H9 (cell line): ENCODE measurements at regions not wholly inside any gene's neighbourhood (a gene's known extent, or its start where the extent isn't known, plus 50 kb on each side); places are given as distances from the start of the nearest gene placed in this dataset.

Experiments used
- DNase-seq: peaks from one replicate; pipeline ENCODE4 v3.0.0-alpha.2; 2017
- H2AFZ ChIP-seq: one replicate; pipeline ENCODE4 v1.6.1; 2013; ENCODE audit warnings: mild to moderate bottlenecking, low read length, control low read depth, moderate library complexity
- H2AK5ac ChIP-seq: 2 replicates; pipeline ENCODE4 v1.6.1; 2013; ENCODE audit warnings: low read length, control low read depth, mixed read lengths; ENCODE audit not compliant: insufficient read length
- H2BK120ac ChIP-seq: one replicate; pipeline ENCODE4 v1.6.1; 2013; ENCODE audit warnings: low read depth, mild to moderate bottlenecking, low read length, control low read depth, inconsistent platforms; ENCODE audit not compliant: poor library complexity, severe bottlenecking
- H2BK12ac ChIP-seq: 2 replicates; pipeline ENCODE4 v1.6.1; 2013; ENCODE audit warnings: low read length, control low read depth, mixed read lengths, low read depth; ENCODE audit not compliant: insufficient read length
- H2BK15ac ChIP-seq: 2 replicates; pipeline ENCODE4 v1.6.1; 2013; ENCODE audit warnings: low read depth, low read length, control low read depth
- H2BK20ac ChIP-seq: one replicate; pipeline ENCODE4 v1.6.1; 2013; ENCODE audit warnings: low read depth, mild to moderate bottlenecking, low read length, control low read depth, inconsistent platforms; ENCODE audit not compliant: poor library complexity, severe bottlenecking
- H2BK5ac ChIP-seq: 2 replicates; pipeline ENCODE4 v1.6.1; 2013; ENCODE audit warnings: low read length, control low read depth, mixed read lengths; ENCODE audit not compliant: insufficient read length
- H3K14ac ChIP-seq: 2 replicates; pipeline ENCODE4 v1.6.1; 2013; ENCODE audit warnings: low read length, control low read depth; ENCODE audit not compliant: insufficient read depth
- H3K18ac ChIP-seq: 2 replicates; pipeline ENCODE4 v1.6.1; 2013; ENCODE audit warnings: low read depth, mild to moderate bottlenecking, mixed read lengths, low read length, control low read depth; ENCODE audit not compliant: insufficient read length
- H3K23ac ChIP-seq: 2 replicates; pipeline ENCODE4 v1.6.1; 2013; ENCODE audit warnings: low read length, control low read depth, mixed read lengths, low read depth; ENCODE audit not compliant: insufficient read length
- H3K23me2 ChIP-seq: 2 replicates; pipeline ENCODE4 v1.6.1; 2013; ENCODE audit warnings: low read depth, mild to moderate bottlenecking, mixed read lengths, low read length, control low read depth; ENCODE audit not compliant: insufficient read length, poor library complexity, severe bottlenecking
- H3K27ac ChIP-seq: 2 replicates; pipeline ENCODE4 v1.5.1; 2013; ENCODE audit warnings: low read length, control low read depth, mixed read lengths, low read depth; ENCODE audit not compliant: insufficient read length
- H3K27me3 ChIP-seq: 2 replicates; pipeline ENCODE4 v1.6.1; 2013; ENCODE audit warnings: low read length, control low read depth, inconsistent platforms; ENCODE audit not compliant: insufficient read depth
- H3K4ac ChIP-seq: 2 replicates; pipeline ENCODE4 v1.6.1; 2013; ENCODE audit warnings: low read depth, mild to moderate bottlenecking, control low read depth, inconsistent platforms, low read length, moderate library complexity
- H3K4me1 ChIP-seq: 2 replicates; pipeline ENCODE4 v1.6.1; 2013; ENCODE audit warnings: low read length, control low read depth, inconsistent platforms; ENCODE audit not compliant: insufficient read depth
- H3K4me2 ChIP-seq: 2 replicates; pipeline ENCODE4 v1.6.1; 2013; ENCODE audit warnings: low read length, control low read depth, mixed read lengths; ENCODE audit not compliant: insufficient read length, insufficient read depth
- H3K56ac ChIP-seq: 2 replicates; pipeline ENCODE4 v1.6.1; 2013; ENCODE audit warnings: low read depth, mild to moderate bottlenecking, mixed read lengths, low read length, control low read depth; ENCODE audit not compliant: insufficient read length
- H3K79me1 ChIP-seq: 2 replicates; pipeline ENCODE4 v1.6.1; 2013; ENCODE audit warnings: low read depth, mild to moderate bottlenecking, moderate library complexity, low read length, control low read depth, inconsistent platforms; ENCODE audit not compliant: insufficient read depth, poor library complexity, severe bottlenecking
- H3K79me2 ChIP-seq: 2 replicates; pipeline ENCODE4 v1.6.1; 2013; ENCODE audit warnings: low read length, control low read depth, inconsistent platforms; ENCODE audit not compliant: insufficient read depth
- H3K9ac ChIP-seq: 2 replicates; pipeline ENCODE4 v1.6.1; 2013; ENCODE audit warnings: low read length, control low read depth, mixed read lengths; ENCODE audit not compliant: insufficient read length; ENCODE audit errors: extremely low read depth
- H3K9me3 ChIP-seq: one replicate; pipeline ENCODE4 v1.6.1; 2013; ENCODE audit warnings: low read depth, low read length, inconsistent platforms; ENCODE audit not compliant: control insufficient read depth
- H3T11ph ChIP-seq: one replicate; pipeline ENCODE4 v1.6.1; 2013; ENCODE audit warnings: mild to moderate bottlenecking, low read length, control low read depth, inconsistent platforms
- H4K20me1 ChIP-seq: one replicate; pipeline ENCODE4 v1.6.1; 2013; ENCODE audit not compliant: control insufficient read depth, insufficient read length, insufficient read depth
- H4K5ac ChIP-seq: 2 replicates; pipeline ENCODE4 v1.6.1; 2013; ENCODE audit warnings: low read depth, mild to moderate bottlenecking, mixed read lengths, low read length, control low read depth; ENCODE audit not compliant: insufficient read length
- H4K8ac ChIP-seq: replicated peaks from 2 replicates; pipeline ENCODE4 v1.6.1; 2013; ENCODE audit warnings: low read length, control low read depth, mixed read lengths, low read depth; ENCODE audit not compliant: insufficient read length
- H4K91ac ChIP-seq: 2 replicates; pipeline ENCODE4 v1.6.1; 2013; ENCODE audit warnings: low read depth, mild to moderate bottlenecking, moderate library complexity, mixed read lengths, low read length, control low read depth; ENCODE audit not compliant: insufficient read length
- H3K27ac Mint-ChIP-seq, 3 experiments: 2 replicates in 2 of 3; 3 replicates in 1 of 3; pipeline ENCODE4 v1.8.0; 2020 to 2021; ENCODE audit warnings: mixed read lengths in 3 of 3, mild to moderate bottlenecking in 1 of 3, moderate library complexity in 1 of 3
- H3K27me3 Mint-ChIP-seq: 2 replicates; pipeline ENCODE4 v1.8.0; 2021; ENCODE audit warnings: low read depth, mild to moderate bottlenecking, moderate library complexity, mixed read lengths
- H3K36me3 Mint-ChIP-seq, 3 experiments: 2 replicates in 2 of 3; 3 replicates in 1 of 3; pipeline ENCODE4 v1.8.0; 2020 to 2021; ENCODE audit warnings: low read depth in 3 of 3, mixed read lengths in 3 of 3; ENCODE audit not compliant: insufficient read depth in 1 of 3
- H3K4me1 Mint-ChIP-seq, 2 experiments: 2 replicates each; pipeline ENCODE4 v1.8.0; 2020; ENCODE audit warnings: mixed read lengths in 2 of 2
- H3K4me3 Mint-ChIP-seq, 2 experiments: 2 replicates in 1 of 2; 3 replicates in 1 of 2; pipeline ENCODE4 v1.8.0; 2020 to 2021; ENCODE audit warnings: mild to moderate bottlenecking in 2 of 2, mixed read lengths in 2 of 2, moderate library complexity in 1 of 2
- H3K9me3 Mint-ChIP-seq, 2 experiments: 2 replicates in 1 of 2; 3 replicates in 1 of 2; pipeline ENCODE4 v1.8.0; 2020; ENCODE audit warnings: mild to moderate bottlenecking in 2 of 2, mixed read lengths in 2 of 2, moderate library complexity in 1 of 2
- CTCF ChIP-seq: fragments of 200-600 bp; sonication (generic); conservative IDR thresholded peaks from 3 replicates; pipeline ENCODE4 v1.8.0; 2021; ENCODE audit warnings: antibody characterized with exemption, mild to moderate bottlenecking
- WGBS: extraction: QIAGEN DNeasy Blood & Tissue Kit; methylation state at CpG from one replicate; pipeline ENCODE4 v1.1.7; 2013; ENCODE audit warnings: missing lambda C conversion rate, low lambda C conversion rate, mixed read lengths; ENCODE audit not compliant: insufficient read length; ENCODE audit errors: extremely low coverage; 5-methylcytosine and 5-hydroxymethylcytosine counted together

GRCh38 chr20:40393197-40394079 is 295.6 kb downstream of the MAFB start:
- Histone ChIP-seq H3K23ac (no peak overlapping the region), H4K8ac (no peak overlapping the region), H2BK5ac (no peak overlapping the region), H3K9ac (no peak overlapping the region), H3K4ac (no peak overlapping the region), H3K79me1 (no peaks in the 10 kb centered on the region), H3K14ac (no peak overlapping the region), H3K4me1 (peaks cover 2% of the 10 kb centered on the region; the same call in 1 of the 2 replicates), H3K4me2 (no peak overlapping the region), H3K56ac (no peak overlapping the region), H3K23me2 (no peaks in the 10 kb centered on the region), H3K9me3 (no peaks in the 10 kb centered on the region), H3K18ac (no peak overlapping the region), H2AFZ (no peak overlapping the region), H3T11ph (no peak overlapping the region), H2BK15ac (no peak overlapping the region), H2BK20ac (no peak overlapping the region), H2BK12ac (no peak overlapping the region), H3K27ac (no peak overlapping the region), H3K79me2 (no peaks in the 10 kb centered on the region), H2BK120ac (no peak overlapping the region), H4K5ac (no peak overlapping the region), H4K91ac (no peak overlapping the region), H2AK5ac (no peak overlapping the region), H3K27me3 (no peaks in the 10 kb centered on the region), H4K20me1 (no peaks in the 10 kb centered on the region)
- Mint-ChIP-seq H3K27ac (no peak overlapping the region; a peak in 1 of 7 replicates), H3K4me3 (no peak overlapping the region), H3K9me3 (peaks cover 0 to 5% of the 10 kb centered on the region in 2 experiments; a peak in 3 of 5 replicates), H3K27me3 (no peaks in the 10 kb centered on the region; the same call in none of the 2 replicates), H3K36me3 (no peaks in the 10 kb centered on the region; a peak in 1 of 7 replicates), H3K4me1 (peaks cover 7 to 11% of the 10 kb centered on the region in 2 experiments)
- no CpG with 5 or more reads among the region's 8 CpGs for WGBS
- DNase-seq, result no peak
- TF ChIP-seq CTCF, result no peak
